HEK293T (cell line): ENCODE measurements at regions not wholly inside any gene's neighbourhood (a gene's known extent, or its start where the extent isn't known, plus 50 kb on each side); places are given as distances from the start of the nearest gene placed in this dataset.

Source experiments
- BHLHE40 ChIP-seq: fragments of 450-650 bp; IDR thresholded peaks from 2 replicates; pipeline ENCODE4 v1.6.1; 2016; ENCODE audit warnings: mild to moderate bottlenecking, moderate library complexity, borderline replicate concordance
- FOXA1 ChIP-seq: fragments of 450-650 bp; IDR thresholded peaks from 2 replicates; pipeline ENCODE4 v1.6.1; 2016; ENCODE audit warnings: mild to moderate bottlenecking
- FOXM1 ChIP-seq: fragments of 450-650 bp; IDR thresholded peaks from 2 replicates; pipeline ENCODE4 v1.6.1; 2017; ENCODE audit warnings: mild to moderate bottlenecking, borderline replicate concordance

DNA sequence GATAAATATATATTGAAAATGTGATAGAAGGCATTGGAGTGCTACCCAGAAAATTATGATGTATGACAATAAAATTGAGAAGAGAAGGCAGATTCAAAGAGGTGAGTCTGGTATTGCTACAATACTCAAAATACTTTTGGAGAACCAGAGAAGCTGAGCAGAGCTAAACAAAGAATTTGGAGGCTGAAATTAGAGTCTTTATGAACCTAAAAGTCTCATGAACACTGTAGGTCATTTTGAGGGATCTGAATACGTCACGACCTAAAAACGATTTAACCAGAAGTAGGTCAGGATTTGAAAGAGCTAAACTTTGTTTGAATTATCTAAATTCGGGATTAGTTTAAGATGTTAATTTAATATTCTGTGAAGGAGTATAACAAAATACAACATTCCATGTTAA lies 182.4 kb upstream of the CDH9 start:
- TF ChIP-seq FOXM1 (no peak), FOXA1 (no peak), BHLHE40 (no peak)
